ENCODE measurements at regions not wholly inside any gene's neighbourhood (a gene's known extent, or its start where the extent isn't known, plus 50 kb on each side); places are given as distances from the start of the nearest gene placed in this dataset.
A peak's percentile ranks its signal among the peaks of the same experiment; 100 is the strongest.

DNA sequence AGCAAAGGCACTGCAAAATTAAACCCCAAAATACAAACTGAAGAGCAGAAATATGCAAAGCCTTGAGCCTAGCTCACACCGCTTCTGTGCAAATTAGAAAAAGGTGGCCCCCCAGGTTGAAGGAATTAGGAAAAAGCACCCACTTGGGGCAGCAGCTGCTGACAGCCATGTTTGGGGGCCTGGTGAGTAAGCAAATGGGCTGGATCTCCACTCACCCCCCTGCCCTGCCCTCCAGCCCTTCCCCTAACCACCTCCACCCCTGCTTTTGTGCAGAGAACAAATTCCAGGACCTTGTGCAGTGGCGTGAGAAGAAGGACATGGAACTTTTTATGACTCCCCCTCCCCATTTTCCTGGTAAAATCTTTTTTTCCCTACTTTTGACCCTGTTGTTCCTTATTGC, 92.0 kb upstream of the DNAH5 start:
- FAIRE-seq (no peak), DNase-seq (peak in 2 of 5 donors; percentile 34 to 43)
- H3K9ac ChIP-seq (ENCODE audit: low read length in 3 of 3) = no peak overlapping the region
- TF ChIP-seq, protein P1, sequence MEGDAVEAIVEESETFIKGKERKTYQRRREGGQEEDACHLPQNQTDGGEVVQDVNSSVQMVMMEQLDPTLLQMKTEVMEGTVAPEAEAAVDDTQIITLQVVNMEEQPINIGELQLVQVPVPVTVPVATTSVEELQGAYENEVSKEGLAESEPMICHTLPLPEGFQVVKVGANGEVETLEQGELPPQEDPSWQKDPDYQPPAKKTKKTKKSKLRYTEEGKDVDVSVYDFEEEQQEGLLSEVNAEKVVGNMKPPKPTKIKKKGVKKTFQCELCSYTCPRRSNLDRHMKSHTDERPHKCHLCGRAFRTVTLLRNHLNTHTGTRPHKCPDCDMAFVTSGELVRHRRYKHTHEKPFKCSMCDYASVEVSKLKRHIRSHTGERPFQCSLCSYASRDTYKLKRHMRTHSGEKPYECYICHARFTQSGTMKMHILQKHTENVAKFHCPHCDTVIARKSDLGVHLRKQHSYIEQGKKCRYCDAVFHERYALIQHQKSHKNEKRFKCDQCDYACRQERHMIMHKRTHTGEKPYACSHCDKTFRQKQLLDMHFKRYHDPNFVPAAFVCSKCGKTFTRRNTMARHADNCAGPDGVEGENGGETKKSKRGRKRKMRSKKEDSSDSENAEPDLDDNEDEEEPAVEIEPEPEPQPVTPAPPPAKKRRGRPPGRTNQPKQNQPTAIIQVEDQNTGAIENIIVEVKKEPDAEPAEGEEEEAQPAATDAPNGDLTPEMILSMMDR (IDR thresholded peaks at IDR 0.05; ENCODE audit: borderline replicate concordance, extremely low read depth, insufficient read depth) = no peak
- no peaks in the 10 kb centered on the region for H3K9me3 ChIP-seq (ENCODE audit: control insufficient read depth in 2 of 3, insufficient read depth in 1 of 3, low read length in 3 of 3)
- no peak overlapping the region for H3K4me3 ChIP-seq (ENCODE audit: low read length in 3 of 3)
- no peaks in the 10 kb centered on the region for H3K36me3 ChIP-seq (ENCODE audit: control insufficient read depth in 2 of 3, insufficient read depth in 3 of 3, low read length in 3 of 3)
- intact Hi-C loops (cut with DNase I) = no loop called here
- peaks cover 0 to 11% (median 4%) of the 10 kb centered on the region in 3 donors for H3K4me1 ChIP-seq (ENCODE audit: control insufficient read depth in 2 of 3, insufficient read depth in 2 of 3, low read depth in 1 of 3, low read length in 3 of 3)
- H3K27ac ChIP-seq (ENCODE audit: low read depth in 2 of 2, low read length in 2 of 2) = no peak overlapping the region
- H3K27me3 ChIP-seq (ENCODE audit: control insufficient read depth, insufficient read depth, low read length) = no peaks in the 10 kb centered on the region

DNA sequence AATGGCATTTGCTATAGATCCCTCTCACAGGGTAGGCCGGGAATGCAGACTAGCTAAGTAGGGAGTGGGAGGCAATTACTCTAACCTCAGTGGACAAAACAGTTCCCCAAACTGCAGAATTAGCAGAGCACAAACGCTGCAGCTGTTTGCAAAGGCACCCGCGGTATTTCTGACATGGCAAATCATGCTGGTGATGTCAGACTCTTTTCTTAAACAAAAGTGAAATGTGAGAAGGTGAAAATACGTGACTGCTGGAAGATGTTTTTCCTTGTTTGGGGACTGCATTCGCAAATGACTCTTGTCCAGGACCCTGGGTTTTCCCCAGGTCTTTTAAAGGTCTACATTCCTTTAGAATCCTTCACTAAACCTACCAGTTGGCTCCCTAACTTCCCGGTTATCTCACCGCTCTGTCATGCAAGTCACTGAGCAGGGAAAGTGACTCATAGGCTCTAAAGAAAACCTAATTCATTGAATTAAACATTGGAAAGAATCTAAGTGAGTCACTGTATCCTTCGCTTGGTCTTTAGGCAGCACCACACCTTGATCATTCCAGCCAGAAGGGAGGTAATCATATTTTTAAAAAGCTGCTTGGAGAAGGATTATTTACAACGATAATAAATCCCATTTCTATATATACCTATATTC, 91.5 kb upstream of the DNAH5 start:
- Histone ChIP-seq H3K27ac (ENCODE audit: low read depth in 2 of 2, low read length in 2 of 2) (peak overlapping the region; percentile 32 to 34), H3K9ac (ENCODE audit: low read length in 3 of 3) (peak overlapping the region in 1 of 3 donors; percentile 48), H3K4me1 (ENCODE audit: control insufficient read depth in 2 of 3, insufficient read depth in 2 of 3, low read depth in 1 of 3, low read length in 3 of 3) (peaks cover 0 to 11% (median 4%) of the 10 kb centered on the region in 3 donors), H3K9me3 (ENCODE audit: control insufficient read depth in 2 of 3, insufficient read depth in 1 of 3, low read length in 3 of 3) (no peaks in the 10 kb centered on the region), H3K27me3 (ENCODE audit: control insufficient read depth, insufficient read depth, low read length) (no peaks in the 10 kb centered on the region), H3K36me3 (ENCODE audit: control insufficient read depth in 2 of 3, insufficient read depth in 3 of 3, low read length in 3 of 3) (no peaks in the 10 kb centered on the region), H3K4me3 (ENCODE audit: low read length in 3 of 3) (peak overlapping the region in 2 of 3 donors; percentile 13 to 27)
- TF ChIP-seq, protein P1 (IDR thresholded peaks at IDR 0.05; ENCODE audit: borderline replicate concordance, extremely low read depth, insufficient read depth) = no peak
- peak in 3 of 5 donors; percentile 54 to 85 (median 84) for DNase-seq
- FAIRE-seq = no peak
- intact Hi-C loops (cut with DNase I) = no loop called here

DNA sequence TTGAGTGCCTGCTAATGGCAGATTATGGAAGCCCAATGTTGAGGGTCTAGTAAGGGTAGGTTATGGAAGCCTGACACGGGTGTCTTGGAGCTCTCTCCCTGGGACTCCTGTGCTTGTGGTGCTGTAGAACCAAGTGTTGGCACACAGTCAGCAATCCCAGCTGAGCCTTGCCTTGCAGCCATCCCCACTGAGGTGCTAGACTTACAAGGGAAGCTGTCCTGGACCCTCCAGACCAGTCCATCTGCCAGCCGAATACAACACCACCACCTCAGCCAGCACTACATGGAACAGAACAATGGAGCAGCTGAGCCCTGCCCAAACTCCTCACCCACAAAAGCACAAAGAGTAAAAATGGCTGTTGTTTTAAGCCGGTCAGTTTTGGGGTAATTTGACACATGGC, 90.5 kb upstream of the DNAH5 start:
- Histone ChIP-seq H3K9me3 (ENCODE audit: control insufficient read depth in 2 of 3, insufficient read depth in 1 of 3, low read length in 3 of 3) (no peaks in the 10 kb centered on the region), H3K27me3 (ENCODE audit: control insufficient read depth, insufficient read depth, low read length) (no peaks in the 10 kb centered on the region), H3K4me3 (ENCODE audit: low read length in 3 of 3) (no peak overlapping the region), H3K9ac (ENCODE audit: low read length in 3 of 3) (no peak overlapping the region), H3K36me3 (ENCODE audit: control insufficient read depth in 2 of 3, insufficient read depth in 3 of 3, low read length in 3 of 3) (no peaks in the 10 kb centered on the region), H3K27ac (ENCODE audit: low read depth in 2 of 2, low read length in 2 of 2) (peak overlapping the region in 1 of 2 donors; percentile 1), H3K4me1 (ENCODE audit: control insufficient read depth in 2 of 3, insufficient read depth in 2 of 3, low read depth in 1 of 3, low read length in 3 of 3) (peaks cover 0 to 11% (median 4%) of the 10 kb centered on the region in 3 donors)
- intact Hi-C loops (cut with DNase I) = no loop called here
- DNase-seq (no peak), FAIRE-seq (no peak)
- TF ChIP-seq, protein P1 (IDR thresholded peaks at IDR 0.05; ENCODE audit: borderline replicate concordance, extremely low read depth, insufficient read depth) = no peak

All from kidney (tissue), 13 donors.